ENCODE measurements at regions not wholly inside any gene's neighbourhood (a gene's known extent, or its start where the extent isn't known, plus 50 kb on each side); places are given as distances from the start of the nearest gene placed in this dataset.

DNA sequence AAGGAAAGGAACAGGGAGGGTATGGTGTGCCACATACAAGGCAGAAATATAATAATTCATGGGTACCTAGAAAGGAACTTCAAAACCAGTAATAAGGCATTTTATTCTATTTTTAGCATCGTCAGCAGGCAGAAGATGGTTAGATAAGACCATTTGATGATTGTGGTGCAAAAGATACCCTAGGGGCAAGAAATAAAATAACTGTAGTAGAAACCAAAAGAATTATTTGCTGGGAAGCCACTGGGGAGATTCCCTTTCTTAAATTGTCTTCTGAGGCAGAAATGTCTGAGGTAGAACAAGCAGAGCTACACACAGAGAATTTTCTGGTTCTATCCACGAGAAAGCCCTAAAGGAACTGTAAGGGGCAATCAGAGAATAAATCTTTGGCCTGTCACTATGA lies 64.3 kb upstream of the PCGF5 start:
- 52% methylated on average over 2 of the region's 2 CpGs for WGBS (ENCODE audit: low lambda C conversion rate)

DNA sequence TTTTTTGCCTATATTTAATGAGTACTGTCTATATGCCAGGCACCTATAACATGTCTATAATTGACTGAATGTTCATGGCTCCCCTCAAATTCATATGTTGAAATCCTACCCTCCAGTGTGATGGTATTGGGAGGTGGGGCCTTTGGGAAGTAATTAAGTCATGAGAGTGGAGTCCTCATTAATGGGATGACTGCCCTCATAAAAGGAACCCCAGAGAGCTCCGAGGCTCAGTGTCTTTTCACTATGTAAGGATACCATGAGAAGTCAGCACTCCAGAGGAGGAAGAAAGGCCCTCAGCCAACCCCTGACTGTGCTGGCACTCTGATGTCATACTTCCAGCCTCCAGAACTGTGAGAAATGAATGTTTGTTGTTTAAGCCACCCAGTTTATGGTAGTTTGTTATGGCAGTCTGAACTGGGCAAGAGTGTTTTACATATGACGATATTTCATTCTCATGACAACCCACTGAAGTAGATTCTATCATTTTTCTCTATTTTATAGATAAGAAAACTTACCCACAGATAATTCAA lies 61.1 kb upstream of the PCGF5 start:
- no peaks in the 10 kb centered on the region for H3K27me3 ChIP-seq (ENCODE audit: insufficient read depth)
- H3K9me3 ChIP-seq: no peaks in the 10 kb centered on the region
- H3K4me1 ChIP-seq (ENCODE audit: control insufficient read depth in 1 of 2, insufficient read depth in 2 of 2, low read depth in 1 of 2, low read length in 1 of 2): peaks cover 6% of the 10 kb centered on the region in 2 experiments; a peak in 1 of 4 replicates
- POLR2A ChIA-PET: no interaction called here
- CTCF ChIA-PET: interaction anchor here (1.0 kb wide), 1 partner anchor 92 kb away, joined by 5 read pairs; no protein-coding TSS in a partner anchor
- H3K36me3 ChIP-seq (replicated peaks in 1 of 2; ENCODE audit: control insufficient read depth in 1 of 2, insufficient read depth in 2 of 2, low read length in 1 of 2): no peaks in the 10 kb centered on the region
- no peak overlapping the region for H3K4me2 ChIP-seq
- no peaks in the 10 kb centered on the region for H3K9me2 ChIP-seq
- peaks cover 9% of the 10 kb centered on the region; the same call in 1 of the 2 replicates for H3K79me2 ChIP-seq (ENCODE audit: insufficient read depth)
- no peak for DNase-seq
- H3F3A ChIP-seq (replicated peaks; ENCODE audit: insufficient read depth): peaks cover 9% of the 10 kb centered on the region
- 98% methylated on average over 2 of the region's 2 CpGs for WGBS (ENCODE audit: low lambda C conversion rate)
- TF ChIP-seq, protein P1, sequence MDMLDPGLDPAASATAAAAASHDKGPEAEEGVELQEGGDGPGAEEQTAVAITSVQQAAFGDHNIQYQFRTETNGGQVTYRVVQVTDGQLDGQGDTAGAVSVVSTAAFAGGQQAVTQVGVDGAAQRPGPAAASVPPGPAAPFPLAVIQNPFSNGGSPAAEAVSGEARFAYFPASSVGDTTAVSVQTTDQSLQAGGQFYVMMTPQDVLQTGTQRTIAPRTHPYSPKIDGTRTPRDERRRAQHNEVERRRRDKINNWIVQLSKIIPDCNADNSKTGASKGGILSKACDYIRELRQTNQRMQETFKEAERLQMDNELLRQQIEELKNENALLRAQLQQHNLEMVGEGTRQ (IDR thresholded peaks at IDR 0.05; ENCODE audit: borderline replicate concordance, low read depth, low read length): no peak
- TF ChIP-seq FOXJ3 (CRISPR knock-in tag; IDR thresholded peaks at IDR 0.05) (no peak), GABPA (IDR thresholded peaks at IDR 0.05; ENCODE audit: low read depth) (no peak), TEAD4 (IDR thresholded peaks at IDR 0.05; ENCODE audit: borderline replicate concordance, insufficient read depth) (no peak), RAD21 (IDR thresholded peaks at IDR 0.05; ENCODE audit: low read length) (no peak), GATA2 (CRISPR knock-in tag; IDR thresholded peaks at IDR 0.05) (no peak), ELF1 (IDR thresholded peaks at IDR 0.05) (no peak), TAF1 (IDR thresholded peaks at IDR 0.05; ENCODE audit: borderline replicate concordance, low read depth, low read length) (no peak), JUND (IDR thresholded peaks at IDR 0.05) (no peak), SMC3 (IDR thresholded peaks at IDR 0.05; ENCODE audit: low read depth, low read length) (no peak), EP300 (IDR thresholded peaks at IDR 0.05; ENCODE audit: borderline replicate concordance in 1 of 2, low read depth in 1 of 2, low read length in 1 of 2) (no peak), NRF1 (IDR thresholded peaks at IDR 0.05; ENCODE audit: low read depth, low read length) (no peak)
- TF ChIP-seq, protein P2, sequence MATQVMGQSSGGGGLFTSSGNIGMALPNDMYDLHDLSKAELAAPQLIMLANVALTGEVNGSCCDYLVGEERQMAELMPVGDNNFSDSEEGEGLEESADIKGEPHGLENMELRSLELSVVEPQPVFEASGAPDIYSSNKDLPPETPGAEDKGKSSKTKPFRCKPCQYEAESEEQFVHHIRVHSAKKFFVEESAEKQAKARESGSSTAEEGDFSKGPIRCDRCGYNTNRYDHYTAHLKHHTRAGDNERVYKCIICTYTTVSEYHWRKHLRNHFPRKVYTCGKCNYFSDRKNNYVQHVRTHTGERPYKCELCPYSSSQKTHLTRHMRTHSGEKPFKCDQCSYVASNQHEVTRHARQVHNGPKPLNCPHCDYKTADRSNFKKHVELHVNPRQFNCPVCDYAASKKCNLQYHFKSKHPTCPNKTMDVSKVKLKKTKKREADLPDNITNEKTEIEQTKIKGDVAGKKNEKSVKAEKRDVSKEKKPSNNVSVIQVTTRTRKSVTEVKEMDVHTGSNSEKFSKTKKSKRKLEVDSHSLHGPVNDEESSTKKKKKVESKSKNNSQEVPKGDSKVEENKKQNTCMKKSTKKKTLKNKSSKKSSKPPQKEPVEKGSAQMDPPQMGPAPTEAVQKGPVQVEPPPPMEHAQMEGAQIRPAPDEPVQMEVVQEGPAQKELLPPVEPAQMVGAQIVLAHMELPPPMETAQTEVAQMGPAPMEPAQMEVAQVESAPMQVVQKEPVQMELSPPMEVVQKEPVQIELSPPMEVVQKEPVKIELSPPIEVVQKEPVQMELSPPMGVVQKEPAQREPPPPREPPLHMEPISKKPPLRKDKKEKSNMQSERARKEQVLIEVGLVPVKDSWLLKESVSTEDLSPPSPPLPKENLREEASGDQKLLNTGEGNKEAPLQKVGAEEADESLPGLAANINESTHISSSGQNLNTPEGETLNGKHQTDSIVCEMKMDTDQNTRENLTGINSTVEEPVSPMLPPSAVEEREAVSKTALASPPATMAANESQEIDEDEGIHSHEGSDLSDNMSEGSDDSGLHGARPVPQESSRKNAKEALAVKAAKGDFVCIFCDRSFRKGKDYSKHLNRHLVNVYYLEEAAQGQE (IDR thresholded peaks at IDR 0.05; ENCODE audit: low read depth, low read length): no peak
- TF ChIP-seq, protein P3, sequence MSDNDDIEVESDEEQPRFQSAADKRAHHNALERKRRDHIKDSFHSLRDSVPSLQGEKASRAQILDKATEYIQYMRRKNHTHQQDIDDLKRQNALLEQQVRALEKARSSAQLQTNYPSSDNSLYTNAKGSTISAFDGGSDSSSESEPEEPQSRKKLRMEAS (IDR thresholded peaks at IDR 0.05; ENCODE audit: low read depth): no peak
- TF ChIP-seq, protein P4, sequence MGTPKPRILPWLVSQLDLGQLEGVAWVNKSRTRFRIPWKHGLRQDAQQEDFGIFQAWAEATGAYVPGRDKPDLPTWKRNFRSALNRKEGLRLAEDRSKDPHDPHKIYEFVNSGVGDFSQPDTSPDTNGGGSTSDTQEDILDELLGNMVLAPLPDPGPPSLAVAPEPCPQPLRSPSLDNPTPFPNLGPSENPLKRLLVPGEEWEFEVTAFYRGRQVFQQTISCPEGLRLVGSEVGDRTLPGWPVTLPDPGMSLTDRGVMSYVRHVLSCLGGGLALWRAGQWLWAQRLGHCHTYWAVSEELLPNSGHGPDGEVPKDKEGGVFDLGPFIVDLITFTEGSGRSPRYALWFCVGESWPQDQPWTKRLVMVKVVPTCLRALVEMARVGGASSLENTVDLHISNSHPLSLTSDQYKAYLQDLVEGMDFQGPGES (IDR thresholded peaks at IDR 0.05; ENCODE audit: low read depth, low read length): no peak
- H2AFZ ChIP-seq (ENCODE audit: low read depth): no peak overlapping the region
- H3K27ac ChIP-seq (ENCODE audit: low read depth in 2 of 2, low read length in 1 of 2): no peak overlapping the region
- H3K9ac ChIP-seq: no peak overlapping the region
- no peaks in the 10 kb centered on the region; the same call in 1 of the 2 replicates for H4K20me1 ChIP-seq (ENCODE audit: insufficient read depth)
- H3K4me3 ChIP-seq (ENCODE audit: low read depth in 2 of 2, low read length in 1 of 2): no peak overlapping the region

More for the DNA sequence above, 64.3 kb upstream of the PCGF5 start:
- Histone ChIP-seq H3K9ac (no peak overlapping the region), H3K9me3 (no peaks in the 10 kb centered on the region), H3K36me3 (replicated peaks in 1 of 2; ENCODE audit: control insufficient read depth in 1 of 2, insufficient read depth in 2 of 2, low read length in 1 of 2) (no peaks in the 10 kb centered on the region), H4K20me1 (ENCODE audit: insufficient read depth) (no peaks in the 10 kb centered on the region), H3K4me2 (no peak overlapping the region), H3K27ac (ENCODE audit: low read depth in 2 of 2, low read length in 1 of 2) (no peak overlapping the region), H3K4me3 (ENCODE audit: low read depth in 2 of 2, low read length in 1 of 2) (no peak overlapping the region), H3K79me2 (ENCODE audit: insufficient read depth) (no peaks in the 10 kb centered on the region), H3K9me2 (no peaks in the 10 kb centered on the region), H3K27me3 (ENCODE audit: insufficient read depth) (no peaks in the 10 kb centered on the region), H3K4me1 (ENCODE audit: control insufficient read depth in 1 of 2, insufficient read depth in 2 of 2, low read depth in 1 of 2, low read length in 1 of 2) (no peaks in the 10 kb centered on the region), H3F3A (replicated peaks; ENCODE audit: insufficient read depth) (no peaks in the 10 kb centered on the region), H2AFZ (ENCODE audit: low read depth) (no peak overlapping the region)
- no peak for DNase-seq
- TF ChIP-seq, protein P3 (IDR thresholded peaks at IDR 0.05; ENCODE audit: low read depth): no peak
- no peak for TF ChIP-seq SIN3A (IDR thresholded peaks at IDR 0.05; ENCODE audit: borderline replicate concordance, low read depth, low read length)
- TF ChIP-seq, protein P5, sequence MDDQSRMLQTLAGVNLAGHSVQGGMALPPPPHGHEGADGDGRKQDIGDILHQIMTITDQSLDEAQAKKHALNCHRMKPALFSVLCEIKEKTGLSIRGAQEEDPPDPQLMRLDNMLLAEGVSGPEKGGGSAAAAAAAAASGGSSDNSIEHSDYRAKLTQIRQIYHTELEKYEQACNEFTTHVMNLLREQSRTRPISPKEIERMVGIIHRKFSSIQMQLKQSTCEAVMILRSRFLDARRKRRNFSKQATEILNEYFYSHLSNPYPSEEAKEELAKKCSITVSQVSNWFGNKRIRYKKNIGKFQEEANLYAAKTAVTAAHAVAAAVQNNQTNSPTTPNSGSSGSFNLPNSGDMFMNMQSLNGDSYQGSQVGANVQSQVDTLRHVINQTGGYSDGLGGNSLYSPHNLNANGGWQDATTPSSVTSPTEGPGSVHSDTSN (IDR thresholded peaks at IDR 0.05): no peak
- no peak for TF ChIP-seq ELF1 (IDR thresholded peaks at IDR 0.05)
- no peak for TF ChIP-seq SMC3 (IDR thresholded peaks at IDR 0.05; ENCODE audit: low read depth, low read length)
- TF ChIP-seq EZH2phosphoT487 (IDR thresholded peaks at IDR 0.05; ENCODE audit: borderline replicate concordance, low read depth): no peak
- TF ChIP-seq RAD21 (IDR thresholded peaks at IDR 0.05; ENCODE audit: low read length): no peak
- ChIA-PET CTCF (no interaction called here), POLR2A (no interaction called here)

Measured in SK-N-SH (cell line).